Medulla oblongata (tissue), 1 donor: ENCODE measurements at regions not wholly inside any gene's neighbourhood (a gene's known extent, or its start where the extent isn't known, plus 50 kb on each side); places are given as distances from the start of the nearest gene placed in this dataset.

Source experiments
- DNase-seq: peaks from one replicate; pipeline ENCODE4 v3.0.0-alpha.2; 2015; ENCODE audit errors: extremely low spot score

DNA sequence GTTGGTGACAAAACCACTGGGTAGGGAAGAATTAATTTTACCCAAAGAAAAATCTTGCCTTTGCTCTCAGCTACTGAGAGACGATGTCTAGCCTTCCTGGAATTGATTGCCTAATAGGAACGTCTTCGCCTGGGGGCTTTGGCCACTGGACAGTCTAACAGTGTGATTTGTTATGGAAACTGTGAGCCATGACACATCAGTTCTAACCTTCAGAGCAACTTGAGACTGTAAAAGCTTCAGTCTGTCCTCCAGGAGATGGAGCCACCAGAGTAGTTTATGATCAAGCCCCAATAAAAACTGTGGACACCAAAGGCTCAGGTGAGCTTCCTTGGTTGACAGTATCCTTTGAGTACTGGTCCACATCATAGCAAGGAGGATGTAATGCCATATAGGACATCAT, 235.8 kb upstream of the TMCO5A start:
- DNase-seq, result no peak

DNA sequence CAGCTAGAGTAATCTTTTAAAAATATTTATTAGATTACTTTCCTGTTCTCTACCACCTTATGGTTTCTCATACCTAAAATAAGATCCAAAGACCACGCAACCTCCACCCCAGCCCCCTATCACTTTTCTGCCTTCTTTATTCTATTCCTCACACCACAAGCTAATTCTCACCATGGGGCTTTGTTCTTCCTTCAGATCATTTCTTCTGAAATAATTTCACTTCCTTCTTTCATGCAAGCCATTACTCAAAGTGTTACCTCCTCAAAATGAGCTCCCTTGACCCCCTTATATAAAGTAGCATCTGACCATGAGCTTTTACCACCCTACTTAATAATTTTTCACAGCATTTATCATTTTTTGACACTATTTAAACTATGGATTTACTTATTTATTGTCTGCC, 233.2 kb upstream of the TMCO5A start:
- no peak for DNase-seq

DNA sequence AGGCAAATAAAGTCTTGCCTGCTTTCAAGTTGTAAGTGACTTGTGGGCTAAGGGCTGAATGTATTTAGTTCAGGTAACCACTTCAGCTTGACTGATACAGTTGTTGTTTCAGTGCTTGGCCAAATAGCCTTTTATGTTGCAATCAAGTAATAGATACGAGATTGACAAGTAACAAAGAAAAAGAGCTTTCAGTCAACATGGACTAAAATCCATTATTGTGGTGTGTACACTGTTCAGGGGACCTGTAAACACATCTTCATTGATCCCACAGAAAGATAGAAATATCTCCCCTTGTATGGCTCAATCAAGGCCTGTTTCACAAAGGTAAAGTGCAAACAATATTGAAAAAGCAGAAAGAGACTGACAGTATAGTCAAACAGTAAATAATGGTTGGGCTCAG, 224.8 kb upstream of the TMCO5A start:
- DNase-seq, result no peak

DNA sequence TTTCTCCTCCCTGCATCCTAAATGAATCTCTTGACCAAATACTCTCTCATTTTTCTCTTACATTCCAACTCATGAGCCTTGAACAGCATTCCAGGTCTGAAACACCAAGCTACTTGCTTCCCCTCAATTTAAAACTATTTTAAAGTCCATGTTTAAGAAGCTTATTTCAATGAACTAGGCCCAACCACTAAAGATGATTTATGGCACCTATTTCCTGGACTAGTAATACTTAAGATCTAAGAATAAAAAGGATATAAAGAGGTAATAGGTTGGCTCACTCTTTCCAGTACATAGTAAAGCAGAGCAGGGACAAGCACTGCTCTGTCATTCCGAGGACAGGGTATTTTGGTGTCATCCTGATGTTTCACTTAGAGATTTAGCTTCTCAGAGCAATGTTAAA, 219.3 kb upstream of the TMCO5A start:
- no peak for DNase-seq

DNA sequence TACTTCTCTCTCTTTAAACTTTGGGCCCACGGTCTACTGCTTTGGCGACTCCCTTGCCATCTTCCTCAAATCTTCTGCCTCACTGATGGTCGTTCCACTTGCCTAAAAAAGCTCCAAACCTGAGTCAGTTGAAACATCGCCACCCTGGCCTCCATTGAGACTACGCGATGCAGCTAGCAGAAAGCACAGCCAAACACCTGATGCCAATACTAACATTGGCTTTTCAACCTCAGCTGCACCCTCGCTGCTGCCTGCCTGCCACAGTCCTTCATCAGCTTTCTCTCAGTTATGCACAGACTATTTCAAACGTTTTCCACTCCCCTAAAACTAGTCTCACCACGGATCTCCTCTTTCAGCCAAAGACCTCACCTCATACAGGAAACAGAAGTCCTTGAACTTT, 214.2 kb upstream of the TMCO5A start:
- no peak for DNase-seq

DNA sequence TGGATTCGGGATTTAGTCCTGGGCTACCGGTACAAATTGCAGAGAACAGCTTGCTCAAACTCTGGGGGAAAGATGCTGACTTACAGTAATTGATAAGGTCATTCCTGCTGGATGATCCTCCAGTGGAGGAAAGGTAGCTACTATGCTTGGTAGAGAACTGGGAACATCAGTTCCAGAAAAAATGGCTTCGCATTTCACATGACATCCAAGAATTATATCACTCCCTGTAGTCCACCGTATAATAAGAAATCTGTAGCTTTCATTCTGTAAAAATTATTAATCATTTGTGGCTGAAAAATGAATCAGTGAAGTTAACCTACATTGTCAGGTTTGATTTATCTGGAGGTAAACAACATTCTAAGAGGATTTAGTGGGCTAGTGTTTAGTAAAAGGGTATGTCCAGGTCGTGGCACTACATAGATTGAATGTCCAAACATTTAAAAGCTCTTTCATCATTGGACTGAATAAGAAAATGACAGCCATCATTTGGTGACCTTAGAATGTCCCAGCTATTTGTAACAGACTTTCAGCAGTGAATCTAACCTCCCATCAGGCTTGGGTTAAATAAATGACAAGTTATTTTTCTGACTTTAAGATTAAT, 203.2 kb upstream of the TMCO5A start:
- DNase-seq, result no peak

DNA sequence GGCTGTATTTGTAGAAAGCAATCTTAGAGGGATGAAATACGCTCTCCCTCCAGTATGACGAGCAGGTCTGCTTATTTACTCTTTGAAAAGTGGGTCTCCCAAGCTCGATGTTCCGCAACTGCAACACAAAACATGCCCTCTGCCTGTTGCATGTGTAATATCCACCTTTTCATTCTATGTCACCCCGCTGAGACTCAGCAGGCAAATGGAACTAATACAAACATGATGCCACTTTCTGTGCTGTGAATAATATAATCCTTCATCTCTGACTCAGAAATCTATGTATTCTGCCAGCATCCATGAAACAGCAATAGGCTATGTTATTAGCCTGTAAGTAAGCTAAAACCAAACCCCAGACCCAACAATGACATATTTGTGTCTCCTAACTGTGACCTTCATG, 200.8 kb upstream of the TMCO5A start:
- no peak for DNase-seq

DNA sequence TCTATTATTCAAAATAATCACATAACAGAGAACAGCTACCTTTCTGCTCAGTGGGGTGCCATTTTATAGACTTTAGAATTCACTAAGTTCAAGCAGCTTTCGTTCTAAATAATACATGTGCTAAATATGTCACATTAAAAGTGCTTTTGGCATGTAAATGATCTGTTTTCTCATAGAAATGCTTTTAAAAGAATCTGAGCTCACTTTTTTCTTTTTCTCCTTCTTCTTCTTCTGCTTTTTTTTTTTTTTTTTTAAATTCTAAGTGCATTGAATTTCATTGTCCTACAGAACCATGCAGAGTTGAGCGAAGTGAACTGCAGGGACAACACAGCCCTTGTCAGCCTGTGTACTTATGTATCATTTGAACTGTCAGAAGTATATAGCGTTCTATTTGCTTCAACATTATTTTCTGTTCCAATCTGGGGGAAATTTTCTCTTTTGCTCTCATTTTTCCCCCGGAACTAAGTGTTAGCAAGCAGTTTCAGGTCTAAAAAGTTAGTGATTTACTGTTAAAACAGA, 193.8 kb upstream of the TMCO5A start:
- DNase-seq, result no peak

DNA sequence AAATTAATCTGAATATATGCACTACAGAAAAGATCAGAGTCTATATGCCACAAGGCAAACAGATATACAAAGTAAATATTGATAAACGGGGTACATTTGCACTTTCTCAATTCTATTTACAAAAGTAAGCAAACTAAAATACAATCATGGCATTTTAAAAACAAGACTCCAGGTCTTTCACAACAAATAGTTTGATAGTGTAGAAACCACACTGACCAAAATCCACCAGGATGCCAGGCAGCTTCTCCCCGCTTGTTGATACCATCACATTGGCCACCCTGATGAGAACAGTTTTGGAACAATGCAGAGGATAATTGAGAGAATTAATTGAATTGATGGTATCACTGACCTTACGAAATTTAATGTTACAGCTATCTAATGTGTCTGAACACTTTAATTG, 190.6 kb upstream of the TMCO5A start:
- no peak for DNase-seq

DNA sequence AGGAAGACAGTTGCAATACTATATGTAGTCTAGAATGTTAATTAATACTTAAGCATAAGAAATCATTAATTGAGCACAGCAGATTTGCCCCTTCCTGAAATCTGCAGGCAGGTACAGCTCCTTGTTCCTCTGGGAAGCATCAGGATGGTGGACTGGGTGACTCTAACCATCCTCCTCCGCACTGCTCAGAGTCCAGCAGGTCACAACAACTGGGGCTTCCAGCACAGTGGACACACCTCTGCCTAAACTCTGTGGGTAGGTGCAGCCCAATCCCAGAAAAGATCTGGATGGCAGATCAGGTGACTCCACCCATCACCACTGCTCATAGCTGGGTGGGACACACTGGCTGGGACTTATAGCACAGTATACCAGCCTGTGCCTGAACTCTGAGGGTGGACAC, 189.9 kb upstream of the TMCO5A start:
- DNase-seq, result no peak

DNA sequence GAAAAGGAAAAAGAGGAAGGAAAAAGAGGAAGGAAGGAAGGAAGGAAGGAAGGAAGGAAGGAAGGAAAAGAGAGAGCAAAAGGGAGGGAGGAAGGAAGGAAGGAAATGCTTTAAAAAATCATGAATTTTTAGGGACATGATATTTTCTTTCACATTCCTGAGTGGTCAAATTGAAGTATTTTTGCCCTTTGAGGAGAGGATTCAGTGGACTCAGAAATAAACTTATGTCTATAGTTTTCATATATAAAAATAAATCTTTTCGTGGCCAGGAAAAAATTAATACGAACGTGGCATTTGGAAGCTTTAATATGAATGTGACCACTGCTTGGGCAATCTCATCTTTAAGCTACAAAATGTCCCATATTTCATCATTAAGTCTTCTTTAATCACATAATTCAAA, 183.0 kb upstream of the TMCO5A start:
- DNase-seq, result no peak

DNA sequence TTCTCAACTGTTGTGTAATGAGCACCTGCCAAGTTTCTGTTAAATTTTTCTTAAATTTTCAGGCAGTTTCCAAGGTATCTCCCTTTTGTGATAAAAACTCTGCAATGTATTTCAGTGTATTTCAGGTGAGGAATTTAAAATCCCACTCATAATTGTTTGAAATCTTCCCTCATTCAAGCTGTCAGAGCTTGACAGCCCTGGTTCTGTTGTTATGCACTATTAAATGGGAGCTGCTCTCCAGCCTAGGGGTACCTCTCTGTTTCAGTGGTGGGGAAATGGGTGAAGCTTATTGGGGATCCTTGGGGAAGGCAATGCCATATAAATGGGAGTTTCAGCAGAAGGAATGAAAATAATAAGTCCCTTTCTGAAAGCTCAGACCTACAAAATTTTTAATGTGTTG, 178.0 kb upstream of the TMCO5A start:
- DNase-seq, result no peak

DNA sequence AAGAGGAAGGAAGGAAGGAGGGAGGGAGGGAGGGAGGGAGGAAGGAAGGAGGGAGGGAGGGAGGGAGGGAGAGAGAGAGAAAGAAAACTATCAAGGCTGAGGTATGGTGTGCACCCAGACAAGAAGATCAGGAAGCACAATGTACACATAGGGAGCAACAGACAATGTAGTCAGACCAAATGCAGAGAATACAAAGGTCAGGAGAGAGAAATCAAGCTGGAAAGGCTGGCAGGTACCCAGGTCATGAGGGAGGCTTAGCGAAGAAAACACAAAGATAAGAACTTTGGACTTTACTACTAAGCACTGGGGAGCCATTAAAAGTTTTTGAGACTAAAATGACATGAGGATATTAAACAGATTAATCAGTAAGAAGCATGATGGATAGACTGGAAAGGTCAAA, 176.0 kb upstream of the TMCO5A start:
- DNase-seq, result no peak

DNA sequence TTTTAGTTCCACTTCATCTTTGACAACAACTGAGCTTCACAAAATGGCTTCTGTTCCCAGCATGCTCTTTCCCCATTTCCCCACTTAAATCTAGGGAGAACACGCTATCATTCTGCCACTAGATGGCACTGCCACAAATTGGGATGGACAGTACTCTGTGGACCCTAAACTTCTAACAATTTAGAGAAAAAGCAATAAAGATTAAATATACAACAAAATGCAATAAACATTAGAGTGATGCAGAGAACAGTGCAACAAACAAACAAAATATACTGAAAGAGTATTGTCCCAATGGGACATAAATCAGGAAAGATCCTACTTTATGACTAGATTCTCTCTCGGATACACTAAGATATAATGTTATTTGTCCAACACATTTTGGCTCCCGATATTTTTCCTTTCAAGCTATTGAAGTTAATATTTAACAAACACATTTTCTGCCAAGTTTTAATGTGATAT, 169.7 kb upstream of the TMCO5A start:
- peak; percentile 12 for DNase-seq

DNA sequence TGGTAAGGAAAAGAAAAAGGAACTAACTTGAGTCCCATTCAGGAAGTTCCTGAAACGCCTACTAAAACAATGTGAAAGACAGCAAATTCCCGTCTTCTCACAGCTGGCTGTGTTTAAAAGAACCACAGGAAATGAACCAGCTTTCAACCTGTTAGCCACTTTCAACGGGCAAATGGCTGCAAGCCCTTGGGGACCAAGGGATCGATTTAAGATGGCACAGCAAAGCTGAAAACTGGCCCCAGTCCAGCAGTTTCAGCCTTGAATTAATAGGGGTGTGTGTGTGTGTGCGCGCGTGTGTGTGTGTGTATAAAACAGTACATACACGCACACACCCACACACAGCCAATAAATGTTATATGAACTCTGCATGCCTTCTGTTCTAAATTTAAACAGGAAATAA, 168.7 kb upstream of the TMCO5A start:
- no peak for DNase-seq

DNA sequence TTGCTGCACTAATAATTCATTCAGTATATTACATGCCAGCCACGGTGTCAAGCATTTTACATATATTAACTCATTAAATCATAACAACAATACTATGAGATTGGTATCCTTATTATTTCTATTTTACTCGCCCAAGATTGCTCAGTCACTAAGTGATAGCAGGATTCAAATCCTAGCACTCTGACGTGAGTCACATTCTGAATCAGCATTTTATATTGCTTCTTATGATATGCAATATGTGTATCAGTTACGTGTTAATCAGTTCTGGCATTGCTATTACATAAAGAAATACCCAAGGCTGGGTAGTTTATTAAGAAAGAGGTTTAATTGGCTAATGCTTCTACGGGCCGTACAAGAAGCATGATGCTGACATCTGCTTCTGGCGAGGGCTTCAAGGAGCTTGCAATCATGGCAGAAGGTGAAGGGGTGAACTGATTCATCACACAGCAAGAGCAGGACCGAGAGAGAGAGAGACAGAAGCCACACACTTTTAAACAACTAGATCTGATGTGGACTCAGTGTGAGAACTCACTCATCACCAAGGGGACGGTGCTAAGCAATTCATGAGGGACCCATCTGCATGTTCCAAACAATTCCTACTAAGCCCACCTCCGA, 166.5 kb upstream of the TMCO5A start:
- no peak for DNase-seq

DNA sequence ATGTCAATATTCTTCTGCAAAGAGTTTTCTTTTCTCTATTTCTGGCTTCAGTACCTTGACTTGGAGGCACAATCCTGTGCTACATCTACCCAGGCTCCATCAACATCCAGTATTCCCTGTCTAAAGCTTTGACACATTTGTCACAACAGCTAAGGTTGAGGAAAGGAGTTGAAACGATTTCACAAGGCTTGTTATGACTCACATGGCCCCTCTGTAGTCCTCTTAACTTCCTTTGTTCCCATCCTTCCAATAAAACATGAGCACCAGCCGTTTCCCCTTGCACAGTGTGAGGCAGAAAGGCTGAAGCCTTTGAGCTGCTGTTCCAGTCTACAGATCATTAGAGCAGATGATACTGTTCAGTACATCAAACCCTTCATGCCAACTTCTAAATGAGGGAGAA, 163.0 kb upstream of the TMCO5A start:
- no peak for DNase-seq

DNA sequence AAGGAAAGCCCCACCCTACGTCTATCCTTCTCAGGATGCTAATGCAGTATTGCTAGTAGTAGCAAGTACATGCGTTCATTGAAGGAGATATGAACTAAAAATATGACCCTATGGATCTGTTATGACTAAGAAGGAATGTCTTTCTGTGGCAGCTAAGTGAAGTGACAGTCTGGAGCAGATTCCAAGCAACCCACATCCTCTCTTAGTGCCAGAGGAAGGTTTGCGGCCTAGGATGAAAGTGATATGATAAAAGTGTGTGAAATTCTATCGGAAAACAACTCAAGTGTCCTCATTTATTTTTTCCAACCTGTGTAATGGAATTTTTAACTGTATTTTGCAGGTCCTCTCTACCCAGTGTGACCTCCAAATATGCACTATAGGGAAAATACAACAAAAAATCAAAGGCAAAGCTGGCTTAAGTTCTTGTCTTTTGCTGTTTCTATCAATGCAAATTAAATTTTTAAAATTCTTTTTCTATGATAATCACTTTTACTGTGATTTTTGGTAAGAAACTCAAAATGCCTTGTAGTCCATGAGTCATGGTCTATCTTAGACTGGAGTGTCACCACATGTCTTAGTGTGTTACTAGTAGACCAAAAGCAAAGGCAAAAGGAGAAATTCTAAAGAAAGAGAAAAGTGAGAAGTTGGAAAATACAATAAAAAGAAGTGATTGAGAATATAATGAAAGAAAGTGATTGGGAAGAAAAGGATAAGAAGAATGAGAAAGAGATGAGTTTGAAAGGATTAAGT, 161.2 kb upstream of the TMCO5A start:
- no peak for DNase-seq

DNA sequence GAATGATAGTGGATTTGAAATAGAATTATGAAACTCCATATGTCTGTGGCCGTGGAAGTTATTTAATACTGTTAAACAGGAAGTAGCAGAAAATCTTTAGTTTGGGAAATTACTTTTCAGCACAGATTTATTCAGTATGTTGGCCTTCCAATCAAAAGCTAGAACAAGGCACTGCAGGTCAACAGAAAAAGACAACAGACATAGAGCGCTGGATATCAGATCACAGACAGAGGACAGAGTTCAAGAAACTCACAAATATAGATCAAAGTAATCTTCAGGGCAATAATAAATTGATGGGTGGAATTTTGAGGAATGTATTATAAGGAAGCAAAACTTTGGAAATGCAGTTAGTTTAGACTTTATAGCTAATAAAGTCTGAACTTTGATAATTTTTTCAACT, 159.5 kb upstream of the TMCO5A start:
- DNase-seq, result no peak

DNA sequence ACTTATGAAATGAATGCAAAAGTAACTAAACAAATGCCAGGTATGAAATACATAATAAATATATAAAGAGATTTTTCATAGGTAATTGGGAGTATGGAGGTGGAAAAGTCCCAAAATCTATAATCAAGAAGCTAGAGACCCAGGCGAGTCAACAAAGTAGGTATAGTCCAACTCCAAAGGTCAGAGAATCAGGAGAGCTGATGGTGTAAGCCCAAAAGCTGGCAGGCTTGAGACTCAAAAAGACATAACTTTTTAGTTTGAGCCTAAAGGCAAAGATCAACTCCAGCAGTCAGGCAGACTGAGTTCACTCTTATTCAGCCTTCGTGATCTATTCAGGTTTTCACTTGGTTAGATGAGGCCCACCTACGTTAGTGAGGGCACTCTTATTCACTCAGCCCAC, 157.4 kb upstream of the TMCO5A start:
- no peak for DNase-seq

DNA sequence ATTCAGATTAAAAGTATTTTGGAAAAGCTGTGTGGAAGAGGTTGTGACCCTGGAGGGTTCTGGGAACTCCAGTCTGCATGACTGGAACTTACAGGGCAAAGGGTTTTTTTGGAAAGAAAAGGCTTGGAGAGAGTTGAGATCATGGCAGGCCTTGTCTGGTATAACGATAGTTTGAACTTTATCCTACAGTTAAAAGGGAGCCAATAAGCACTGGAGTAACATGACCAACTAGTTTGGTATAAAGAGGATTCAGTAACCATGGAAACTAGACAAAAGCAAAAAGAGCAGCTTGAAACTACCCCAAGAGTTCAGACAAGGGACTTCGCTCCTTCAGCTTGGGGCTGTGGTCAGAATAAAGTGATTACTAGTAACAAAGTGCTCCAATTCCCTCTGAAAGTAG, 151.2 kb upstream of the TMCO5A start:
- DNase-seq, result no peak

DNA sequence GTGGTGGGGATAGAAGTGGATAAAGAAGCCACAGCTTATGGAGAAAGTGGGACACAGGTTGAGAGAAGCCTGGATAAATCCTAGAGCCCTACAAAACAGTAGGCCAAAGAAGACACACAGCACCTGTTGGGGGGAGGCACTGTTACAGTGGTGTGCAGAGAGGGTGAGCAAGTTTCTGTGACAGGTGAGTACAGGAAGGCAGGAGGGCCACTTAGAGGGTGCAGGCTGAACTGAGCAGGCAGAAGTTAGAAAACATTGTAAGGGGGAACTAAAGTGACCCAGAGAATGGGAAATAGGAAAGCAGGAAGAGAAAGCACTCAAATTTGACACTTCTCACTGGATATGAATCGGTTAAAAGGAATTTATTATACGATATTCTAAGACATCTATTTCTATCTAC, 146.1 kb upstream of the TMCO5A start:
- no peak for DNase-seq

DNA sequence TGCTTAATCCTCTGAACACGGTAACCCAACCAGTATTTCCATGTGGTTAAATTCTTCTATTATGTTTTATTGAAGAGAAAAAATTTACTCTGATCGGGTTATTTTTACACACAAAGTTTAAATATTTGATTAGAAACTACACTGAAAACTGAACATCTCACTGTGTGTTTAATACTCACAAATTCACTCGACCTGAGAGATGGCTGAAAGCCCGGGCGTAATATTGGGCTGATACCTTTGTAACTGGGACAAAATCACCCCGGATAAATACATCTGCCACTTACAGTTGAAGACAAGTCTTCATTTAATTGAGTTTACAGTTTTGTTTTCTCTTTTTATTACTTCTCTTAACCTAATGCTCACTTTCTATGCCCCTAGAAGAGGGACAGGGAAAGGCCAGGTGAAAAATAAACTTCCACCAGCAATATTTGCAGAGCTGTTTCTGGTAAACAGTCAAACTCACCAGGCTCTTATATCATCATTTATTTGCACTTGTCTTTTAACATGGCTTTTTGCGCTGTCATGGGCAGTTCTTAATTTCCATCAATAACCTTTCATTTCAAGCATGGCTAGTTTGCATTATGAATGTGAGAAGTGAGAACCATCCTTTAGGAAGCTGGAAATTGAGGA, 145.6 kb upstream of the TMCO5A start:
- DNase-seq, result no peak
